ENCODE measurements at regions not wholly inside any gene's neighbourhood (a gene's known extent, or its start where the extent isn't known, plus 50 kb on each side); places are given as distances from the start of the nearest gene placed in this dataset.
"Not testable (repeated sequence)": the region's sequence is repeated elsewhere in the genome, so short reads cannot be mapped to it uniquely, and the experiment has no call there.

DNA sequence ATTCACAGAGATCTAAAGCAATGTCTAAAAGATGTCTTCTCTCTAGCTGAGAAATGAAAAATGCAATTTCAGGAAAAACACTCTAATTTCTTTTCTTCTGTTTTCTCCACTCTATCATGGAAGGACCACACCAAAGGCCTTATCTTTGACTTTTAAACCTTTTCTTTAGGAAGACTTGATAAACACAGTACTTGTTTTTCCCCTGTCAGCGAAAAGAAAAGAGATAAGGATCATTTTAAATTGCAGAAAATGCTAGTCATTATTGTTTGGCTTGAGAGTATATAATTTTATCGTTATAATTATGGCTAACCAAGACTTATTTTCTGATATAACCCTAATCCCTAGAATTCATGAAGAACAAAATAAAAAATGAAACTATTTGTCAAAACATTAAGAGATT is 462.4 kb upstream of the API5 start:
- TF ChIP-seq, protein P1, sequence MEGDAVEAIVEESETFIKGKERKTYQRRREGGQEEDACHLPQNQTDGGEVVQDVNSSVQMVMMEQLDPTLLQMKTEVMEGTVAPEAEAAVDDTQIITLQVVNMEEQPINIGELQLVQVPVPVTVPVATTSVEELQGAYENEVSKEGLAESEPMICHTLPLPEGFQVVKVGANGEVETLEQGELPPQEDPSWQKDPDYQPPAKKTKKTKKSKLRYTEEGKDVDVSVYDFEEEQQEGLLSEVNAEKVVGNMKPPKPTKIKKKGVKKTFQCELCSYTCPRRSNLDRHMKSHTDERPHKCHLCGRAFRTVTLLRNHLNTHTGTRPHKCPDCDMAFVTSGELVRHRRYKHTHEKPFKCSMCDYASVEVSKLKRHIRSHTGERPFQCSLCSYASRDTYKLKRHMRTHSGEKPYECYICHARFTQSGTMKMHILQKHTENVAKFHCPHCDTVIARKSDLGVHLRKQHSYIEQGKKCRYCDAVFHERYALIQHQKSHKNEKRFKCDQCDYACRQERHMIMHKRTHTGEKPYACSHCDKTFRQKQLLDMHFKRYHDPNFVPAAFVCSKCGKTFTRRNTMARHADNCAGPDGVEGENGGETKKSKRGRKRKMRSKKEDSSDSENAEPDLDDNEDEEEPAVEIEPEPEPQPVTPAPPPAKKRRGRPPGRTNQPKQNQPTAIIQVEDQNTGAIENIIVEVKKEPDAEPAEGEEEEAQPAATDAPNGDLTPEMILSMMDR (IDR thresholded peaks at IDR 0.05; ENCODE audit: unreplicated experiment): no peak
- H3K27ac Mint-ChIP-seq (ENCODE audit: unreplicated experiment): no peak overlapping the region
- no peak for DNase-seq
- intact Hi-C loops (cut with micrococcal nuclease; ENCODE audit: unreplicated experiment): no loop called here
- peaks cover 14% of the 10 kb centered on the region for H3K9me3 Mint-ChIP-seq (ENCODE audit: low read depth, unreplicated experiment)
- H3K27me3 Mint-ChIP-seq (ENCODE audit: unreplicated experiment): no peaks in the 10 kb centered on the region
- BruUV-seq (replicated peaks): no TSS peak
- CTCF ChIA-PET: no interaction called here
- H3K4me1 Mint-ChIP-seq (ENCODE audit: low read depth, unreplicated experiment): no peaks in the 10 kb centered on the region
- no peak overlapping the region for H3K4me3 Mint-ChIP-seq (ENCODE audit: low read depth, unreplicated experiment)
- H3K36me3 Mint-ChIP-seq (ENCODE audit: insufficient read depth, unreplicated experiment): no peaks in the 10 kb centered on the region

DNA sequence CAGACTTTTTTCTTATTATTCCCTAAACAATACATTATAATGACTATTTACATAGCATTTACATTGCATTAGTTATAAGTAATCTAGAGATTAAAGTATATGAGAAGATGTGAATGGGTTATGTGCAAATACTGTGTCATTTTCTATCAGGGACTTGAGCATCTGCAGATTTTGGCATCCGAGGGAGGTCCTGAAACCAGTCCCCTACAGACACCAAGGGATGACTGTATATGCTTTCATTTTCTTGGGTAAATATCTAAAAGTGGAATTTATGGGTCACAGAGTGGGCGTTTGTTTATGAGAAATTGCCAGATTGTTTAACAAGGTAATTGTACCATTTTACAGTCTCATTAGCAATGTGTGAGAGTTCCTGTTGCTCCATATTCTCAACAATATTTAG is 454.5 kb upstream of the API5 start:
- intact Hi-C loops (cut with micrococcal nuclease; ENCODE audit: unreplicated experiment): no loop called here
- no peaks in the 10 kb centered on the region for H3K36me3 Mint-ChIP-seq (ENCODE audit: insufficient read depth, unreplicated experiment)
- CTCF ChIA-PET: no interaction called here
- TF ChIP-seq, protein P1 (IDR thresholded peaks at IDR 0.05; ENCODE audit: unreplicated experiment): no peak
- H3K4me1 Mint-ChIP-seq (ENCODE audit: low read depth, unreplicated experiment): no peaks in the 10 kb centered on the region
- H3K27me3 Mint-ChIP-seq (ENCODE audit: unreplicated experiment): no peaks in the 10 kb centered on the region
- H3K4me3 Mint-ChIP-seq (ENCODE audit: low read depth, unreplicated experiment): no peak overlapping the region
- H3K27ac Mint-ChIP-seq (ENCODE audit: unreplicated experiment): no peak overlapping the region
- no TSS peak for BruUV-seq (replicated peaks)
- DNase-seq: no peak
- H3K9me3 Mint-ChIP-seq (ENCODE audit: low read depth, unreplicated experiment): peaks cover 7% of the 10 kb centered on the region

DNA sequence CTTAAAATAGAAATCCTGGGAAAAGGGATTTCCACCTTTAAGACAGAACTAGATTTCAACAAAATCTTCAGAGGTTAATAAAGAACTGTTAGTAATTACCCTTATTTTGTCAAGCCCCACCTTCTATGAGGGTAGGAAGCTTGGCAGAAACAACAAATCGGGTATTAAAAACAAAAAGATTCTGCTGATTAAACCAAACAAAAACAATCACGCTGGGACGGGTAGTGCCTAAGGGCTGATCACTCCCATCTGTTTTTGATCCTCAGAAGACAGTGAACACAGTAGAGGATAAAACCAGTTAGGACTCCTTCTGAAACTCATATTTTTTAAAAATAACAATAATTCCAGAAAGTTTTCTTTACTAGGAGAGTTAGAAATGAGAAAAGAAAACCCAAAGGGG is 441.3 kb upstream of the API5 start:
- no peak for DNase-seq
- CTCF ChIA-PET: no interaction called here
- Mint-ChIP-seq H3K27ac (ENCODE audit: unreplicated experiment) (no peak overlapping the region), H3K27me3 (ENCODE audit: unreplicated experiment) (no peaks in the 10 kb centered on the region), H3K9me3 (ENCODE audit: low read depth, unreplicated experiment) (peaks cover 15% of the 10 kb centered on the region), H3K36me3 (ENCODE audit: insufficient read depth, unreplicated experiment) (no peaks in the 10 kb centered on the region), H3K4me3 (ENCODE audit: low read depth, unreplicated experiment) (no peak overlapping the region), H3K4me1 (ENCODE audit: low read depth, unreplicated experiment) (no peaks in the 10 kb centered on the region)
- TF ChIP-seq, protein P1 (IDR thresholded peaks at IDR 0.05; ENCODE audit: unreplicated experiment): no peak
- intact Hi-C loops (cut with micrococcal nuclease; ENCODE audit: unreplicated experiment): no loop called here
- no TSS peak for BruUV-seq (replicated peaks)

DNA sequence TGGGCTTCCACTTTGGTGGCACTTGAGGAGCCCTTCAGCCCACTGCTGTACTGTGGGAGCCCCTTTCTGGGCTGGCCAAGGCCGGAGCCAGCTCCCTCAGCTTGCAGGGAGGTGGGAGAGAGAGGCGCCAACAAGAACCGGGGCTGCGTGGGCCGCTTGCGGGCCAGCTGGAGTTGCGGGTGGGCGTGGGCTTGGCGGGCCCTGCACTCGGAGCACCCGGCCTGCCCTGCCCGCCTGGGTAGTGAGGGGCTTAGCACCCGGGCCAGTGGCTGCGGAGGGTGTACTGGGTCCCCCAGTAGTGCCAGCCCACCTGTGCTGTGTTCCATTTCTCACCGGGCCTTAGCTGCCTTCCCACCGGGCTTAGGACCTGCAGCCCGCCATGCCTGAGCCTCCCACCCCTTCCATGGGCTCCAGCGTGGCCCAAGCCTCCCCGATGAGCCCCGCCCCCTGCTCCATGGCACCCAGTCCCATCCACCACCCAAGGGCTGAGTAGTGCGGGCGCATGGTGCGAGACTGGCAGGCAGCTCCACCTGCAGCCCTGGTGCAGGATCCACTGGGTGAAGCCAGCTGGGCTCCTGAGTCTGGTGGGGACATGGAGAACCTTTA is 437.9 kb upstream of the API5 start:
- intact Hi-C loops (cut with micrococcal nuclease; ENCODE audit: unreplicated experiment); DNase-seq; H3K4me1 Mint-ChIP-seq (ENCODE audit: low read depth, unreplicated experiment); H3K4me3 Mint-ChIP-seq (ENCODE audit: low read depth, unreplicated experiment); H3K27me3 Mint-ChIP-seq (ENCODE audit: unreplicated experiment); CTCF ChIA-PET; H3K36me3 Mint-ChIP-seq (ENCODE audit: insufficient read depth, unreplicated experiment); H3K9me3 Mint-ChIP-seq (ENCODE audit: low read depth, unreplicated experiment); H3K27ac Mint-ChIP-seq (ENCODE audit: unreplicated experiment); BruUV-seq (replicated peaks): not testable (repeated sequence)

DNA sequence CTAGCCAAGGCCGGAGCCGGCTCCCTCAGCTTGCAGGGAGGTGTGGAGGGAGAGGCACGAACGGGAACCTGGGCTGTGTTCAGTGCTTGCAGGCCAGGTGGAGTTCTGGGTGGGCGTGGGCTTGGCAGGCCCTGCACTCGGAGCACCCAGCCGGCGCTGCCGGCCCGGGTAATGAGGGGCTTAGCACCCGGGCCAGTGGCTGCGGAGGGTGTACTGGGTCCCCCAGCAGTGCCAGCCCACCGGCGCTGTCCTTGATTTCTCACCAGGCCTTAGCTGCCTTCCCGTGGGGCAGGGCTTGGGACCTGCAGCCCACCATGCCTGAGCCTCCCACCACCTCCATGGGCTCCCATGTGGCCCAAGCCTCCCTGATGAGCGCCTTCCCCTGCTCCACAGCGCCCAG is 430.5 kb upstream of the API5 start:
- H3K27ac Mint-ChIP-seq (ENCODE audit: unreplicated experiment); H3K27me3 Mint-ChIP-seq (ENCODE audit: unreplicated experiment); intact Hi-C loops (cut with micrococcal nuclease; ENCODE audit: unreplicated experiment); BruUV-seq (replicated peaks); H3K4me1 Mint-ChIP-seq (ENCODE audit: low read depth, unreplicated experiment); CTCF ChIA-PET; H3K9me3 Mint-ChIP-seq (ENCODE audit: low read depth, unreplicated experiment); DNase-seq; H3K4me3 Mint-ChIP-seq (ENCODE audit: low read depth, unreplicated experiment); H3K36me3 Mint-ChIP-seq (ENCODE audit: insufficient read depth, unreplicated experiment): not testable (repeated sequence)
